HCT116 (cell line): ENCODE measurements at regions not wholly inside any gene's neighbourhood (a gene's known extent, or its start where the extent isn't known, plus 50 kb on each side); places are given as distances from the start of the nearest gene placed in this dataset.

Source experiments
- ATAC-seq: fragments of 200-7000 bp; cut with Tn5 transposase; 2 replicates; pipeline ENCODE4 v1.9.1; 2020; ENCODE audit warnings: mild to moderate bottlenecking, moderate library complexity
- BruUV-seq: library from RNA; stranded (reverse); fragments of 400-500 nt; replicated peaks from 2 replicates; lab custom pipeline; 2021; lab: Mats Ljungman, UMichigan
- CTCF ChIA-PET: fragments of 300-600 bp; sonication (Branson Sonifier 250); formaldehyde crosslinking; loops from one replicate; lab custom pipeline; 2021; ENCODE audit warnings: antibody characterized with exemption; lab: Charles Lee
- POLR2A ChIA-PET: fragments of 300-600, 350-600 bp; sonication (Branson Sonifier 250); formaldehyde crosslinking; loops from one replicate; lab custom pipeline; 2021; ENCODE audit warnings: antibody characterized with exemption; lab: Charles Lee
- RAD21 ChIA-PET, 2 experiments: fragments of 300-600 bp; sonication (Branson Sonifier 250); formaldehyde crosslinking; loops; one replicate each; lab custom pipeline; 2023; ENCODE audit warnings: low total read pairs in 2 of 2; ENCODE audit not compliant: uncharacterized antibody in 2 of 2, unreplicated experiment in 2 of 2, low non-redundant PET in 1 of 2; lab: Charles Lee
- DNase-seq: peaks from one replicate; pipeline ENCODE4 v3.0.0-alpha.2; 2010; ENCODE audit warnings: low read depth, low spot score
- H2AFZ ChIP-seq: fragments of 200-600 bp; shearing (Covaris generic), sonication (generic); 2 replicates; pipeline ENCODE4 v1.6.1; 2017; ENCODE audit warnings: low read depth, mixed run types, mixed read lengths, antibody characterized with exemption, low read length; ENCODE audit not compliant: poor library complexity, severe bottlenecking
- H3K27ac ChIP-seq: 2 replicates; pipeline ENCODE4 v1.5.1; 2012; ENCODE audit warnings: low read depth, low read length
- H3K27me3 ChIP-seq: fragments of 200-600 bp; sonication (generic); 2 replicates; pipeline ENCODE4 v1.6.1; 2016; ENCODE audit warnings: mixed run types, low read length, mixed read lengths; ENCODE audit not compliant: insufficient read depth
- H3K36me3 ChIP-seq, 2 experiments: fragments of 200-500 bp in 1 of 2; fragments of 200-600 bp in 1 of 2; sonication (Bioruptor generic) in 1 of 2; sonication (generic) in 1 of 2; 2 replicates each; pipeline versions ENCODE4 v1.5.1 to v1.6.1; 2014 to 2016; ENCODE audit warnings: low read length in 2 of 2, inconsistent platforms in 1 of 2, mixed read lengths in 1 of 2, mixed run types in 1 of 2; ENCODE audit not compliant: insufficient read depth in 2 of 2, control insufficient read depth in 1 of 2
- H3K4me1 ChIP-seq, 2 experiments: fragments of 200-600 bp in 1 of 2; sonication (generic) in 1 of 2; 2 replicates each; pipeline versions ENCODE4 v1.5.1 to v1.6.1; 2012 to 2017; ENCODE audit warnings: low read length in 2 of 2, inconsistent platforms in 1 of 2, mild to moderate bottlenecking in 1 of 2, mixed read lengths in 1 of 2, mixed run types in 1 of 2, moderate library complexity in 1 of 2; ENCODE audit not compliant: insufficient read depth in 2 of 2, control insufficient read depth in 1 of 2
- H3K4me2 ChIP-seq: fragments of 200-600 bp; sonication (generic); 2 replicates; pipeline ENCODE4 v1.6.1; 2017; ENCODE audit warnings: mixed run types, low read length, mixed read lengths
- H3K4me3 ChIP-seq, 2 experiments: fragments of 200-600 bp in 1 of 2; sonication (generic) in 1 of 2; replicated peaks in 1 of 2; 2 replicates each; pipeline ENCODE4 v1.5.1; 2011 to 2016; ENCODE audit warnings: low read length in 2 of 2, control low read depth in 1 of 2, low read depth in 1 of 2, mild to moderate bottlenecking in 1 of 2, mixed read lengths in 1 of 2, mixed run types in 1 of 2
- H3K79me2 ChIP-seq: fragments of 200-600 bp; sonication (generic); 2 replicates; pipeline ENCODE4 v1.6.1; 2017; ENCODE audit warnings: mild to moderate bottlenecking, mixed run types, low read length, moderate library complexity, mixed read lengths; ENCODE audit not compliant: insufficient read depth
- H3K9ac ChIP-seq: fragments of 200-600 bp; sonication (generic); 2 replicates; pipeline ENCODE4 v1.6.1; 2016; ENCODE audit warnings: low read length, mixed read lengths
- H3K9me2 ChIP-seq: fragments of 200-600 bp; sonication (generic), shearing (Covaris generic); 2 replicates; pipeline ENCODE4 v1.6.1; 2017; ENCODE audit warnings: mixed run types, mild to moderate bottlenecking, moderate library complexity; ENCODE audit not compliant: insufficient read depth
- H3K9me3 ChIP-seq, 2 experiments: fragments of 200-500 bp in 1 of 2; fragments of 200-600 bp in 1 of 2; sonication (Bioruptor generic) in 1 of 2; sonication (generic) in 1 of 2; 2 replicates each; pipeline ENCODE4 v1.6.1; 2014 to 2017; ENCODE audit warnings: low read length in 2 of 2, mixed read lengths in 2 of 2, inconsistent platforms in 1 of 2, low read depth in 1 of 2, mild to moderate bottlenecking in 1 of 2, mixed run types in 1 of 2, moderate library complexity in 1 of 2; ENCODE audit not compliant: control insufficient read depth in 1 of 2, insufficient read depth in 1 of 2
- H4K20me1 ChIP-seq: fragments of 200-600 bp; sonication (generic), shearing (Covaris generic); 2 replicates; pipeline ENCODE4 v1.6.1; 2017; ENCODE audit warnings: mixed run types, mild to moderate bottlenecking, moderate library complexity; ENCODE audit not compliant: insufficient read depth
- CBX3 ChIP-seq: IDR thresholded peaks from 2 replicates; pipeline ENCODE4 v1.6.1; 2012; ENCODE audit warnings: low read depth
- TCF7L2 ChIP-seq: IDR thresholded peaks from 2 replicates; pipeline ENCODE4 v1.7.0; 2011; ENCODE audit warnings: borderline replicate concordance, inconsistent platforms; ENCODE audit not compliant: insufficient read depth, insufficient read length; ENCODE audit errors: extremely low read depth
- YY1 ChIP-seq: IDR thresholded peaks from 2 replicates; pipeline ENCODE4 v1.6.1; 2011; ENCODE audit warnings: low read length, low read depth, moderate library complexity, mild to moderate bottlenecking; ENCODE audit not compliant: insufficient replicate concordance; ENCODE audit errors: extremely low read depth
- ZBTB33 ChIP-seq: IDR thresholded peaks from 2 replicates; pipeline ENCODE4 v1.6.1; 2011; ENCODE audit warnings: mild to moderate bottlenecking, low read length, moderate library complexity; ENCODE audit not compliant: insufficient replicate concordance; ENCODE audit errors: extremely low read depth
- intact Hi-C: fragments of 100-400 bp; cut with micrococcal nuclease; formaldehyde crosslinking; loops from 2 replicates; pipeline ENCODE4 v1.10.0; 2022

- Histone ChIP-seq H3K27ac (no peak overlapping the region), H3K9me3 (no peaks in the 10 kb centered on the region), H3K4me2 (no peak overlapping the region), H2AFZ (no peak overlapping the region), H3K9ac (no peak overlapping the region), H3K4me1 (no peaks in the 10 kb centered on the region), H3K4me3 (no peak overlapping the region), H4K20me1 (no peaks in the 10 kb centered on the region), H3K79me2 (no peaks in the 10 kb centered on the region), H3K9me2 (no peaks in the 10 kb centered on the region), H3K36me3 (no peaks in the 10 kb centered on the region), H3K27me3 (peaks cover 38% of the 10 kb centered on the region)
- ChIA-PET CTCF (no interaction called here), POLR2A (no interaction called here), RAD21 (interaction anchor here in 1 of 2 experiments (0.5 kb wide), 1 partner anchor 207 kb away, joined by 4 read pairs; no protein-coding TSS in a partner anchor)
- ATAC-seq (no peak), DNase-seq (no peak)
- intact Hi-C loops, result no loop called here
- no TSS peak for BruUV-seq
- no peak for TF ChIP-seq TCF7L2
- TF ChIP-seq CBX3, result no peak
- TF ChIP-seq YY1, result no peak
Observed at GRCh38 chr10:2836921-2837662, 230.3 kb upstream of the PFKP start.

- Histone ChIP-seq H3K4me2 (no peak overlapping the region), H3K9me3 (no peaks in the 10 kb centered on the region), H3K9ac (no peak overlapping the region), H3K79me2 (no peaks in the 10 kb centered on the region), H4K20me1 (no peaks in the 10 kb centered on the region), H2AFZ (no peak overlapping the region), H3K27me3 (peaks cover 51% of the 10 kb centered on the region), H3K27ac (no peak overlapping the region), H3K9me2 (no peaks in the 10 kb centered on the region), H3K36me3 (no peaks in the 10 kb centered on the region), H3K4me3 (no peak overlapping the region), H3K4me1 (no peaks in the 10 kb centered on the region)
- ChIA-PET CTCF (no interaction called here), POLR2A (no interaction called here), RAD21 (no interaction called here)
- intact Hi-C loops, result no loop called here
- no peak for DNase-seq
- ATAC-seq, result no peak
- BruUV-seq, result no TSS peak
- TF ChIP-seq ZBTB33, result no peak
- no peak for TF ChIP-seq YY1
Observed at GRCh38 chr10:2834214-2834613, 233.1 kb upstream of the PFKP start.
